Frontal cortex (tissue), 3 donors: ENCODE measurements at regions not wholly inside any gene's neighbourhood (a gene's known extent, or its start where the extent isn't known, plus 50 kb on each side); places are given as distances from the start of the nearest gene placed in this dataset.
"Not testable (repeated sequence)": the region's sequence is repeated elsewhere in the genome, so short reads cannot be mapped to it uniquely, and the experiment has no call there.

Experiments used
- DNase-seq, 2 donors: peaks; one replicate each; pipeline ENCODE4 v3.0.0; 2012; ENCODE audit warnings: low spot score in 2 of 2
- FAIRE-seq: peaks from 2 replicates; lab custom pipeline; 2012; peaks lifted over from hg19 to GRCh38; lab: Jason Lieb, UNC
- donor health status: control.
- donor health status: control.
- donor health status: control.

DNA sequence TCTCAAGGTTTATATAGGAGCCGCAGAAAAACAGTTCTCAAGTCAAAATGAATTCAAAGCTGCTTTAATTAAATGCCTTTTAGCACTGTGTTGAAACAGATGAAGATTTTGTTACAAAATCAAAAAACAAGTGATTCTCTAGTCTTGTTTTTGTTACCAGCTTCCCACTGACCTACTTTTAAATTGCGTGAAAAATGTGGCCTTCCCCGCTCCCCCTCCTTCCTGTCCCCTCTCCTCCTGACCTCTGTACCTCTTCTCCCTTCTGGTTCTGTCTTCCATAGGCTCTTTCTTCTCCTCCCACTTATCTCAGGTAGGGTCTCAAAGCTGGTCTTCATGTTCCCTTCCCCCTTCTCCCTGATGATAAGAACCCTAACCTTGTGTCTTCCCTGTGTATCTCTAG is 90.0 kb upstream of the MDM1 start:
- FAIRE-seq: no peak

DNA sequence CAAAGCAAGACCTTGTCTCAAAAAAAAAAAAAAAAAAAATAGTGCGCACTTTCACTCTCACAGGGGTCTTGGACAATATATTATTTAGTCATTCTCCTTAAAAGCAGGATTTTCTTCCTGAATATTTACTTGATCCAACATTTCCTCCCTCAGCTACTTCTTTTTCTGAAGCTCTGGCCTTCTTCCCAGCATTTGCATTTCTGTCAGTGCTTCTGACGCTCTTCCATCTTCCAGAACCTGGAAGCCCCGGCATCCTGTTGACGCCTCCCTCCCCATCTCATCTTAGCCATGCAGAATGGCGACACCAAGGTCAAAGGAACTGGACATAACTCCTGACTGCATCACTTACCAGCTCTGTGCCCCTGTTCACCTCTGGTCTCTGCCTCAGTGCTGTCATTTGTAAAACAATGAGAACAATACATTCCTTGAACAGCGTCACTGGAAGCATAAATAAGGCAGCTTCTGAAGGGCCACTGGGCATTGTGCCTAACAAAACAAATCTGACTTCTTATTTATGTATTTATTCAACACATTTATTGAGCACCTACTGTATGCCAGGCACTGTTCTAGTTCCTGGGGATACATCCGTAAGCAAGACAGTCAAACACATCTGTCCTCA is 90.9 kb upstream of the MDM1 start:
- FAIRE-seq: no peak
- DNase-seq: no peak

More for the DNA sequence above, 90.0 kb upstream of the MDM1 start:
- no peak for DNase-seq

GRCh38 chr12:68425998-68426397 is 93.8 kb upstream of the MDM1 start:
- no peak for DNase-seq
- FAIRE-seq: no peak

DNA sequence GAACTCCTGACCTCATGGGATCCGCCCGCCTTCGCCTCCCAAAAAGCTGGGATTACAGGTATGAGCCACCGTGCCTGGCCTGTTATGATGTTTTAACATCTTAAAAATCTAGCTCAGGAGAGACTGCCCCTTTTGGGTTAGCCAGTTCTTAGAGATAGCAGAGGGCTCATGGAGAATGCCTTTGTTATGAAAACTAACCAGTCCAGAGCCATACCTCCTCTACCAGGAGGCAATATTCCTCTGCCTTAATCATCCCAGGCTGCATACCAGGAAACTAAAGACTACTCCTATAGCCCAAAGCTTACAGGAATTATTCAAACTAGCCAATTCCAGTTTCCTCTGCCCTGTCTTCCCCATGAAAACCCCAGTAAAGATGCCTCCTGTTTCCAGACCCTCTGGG is 96.0 kb upstream of the MDM1 start:
- FAIRE-seq (no peak), DNase-seq (no peak)

GRCh38 chr12:68428724-68429501 is 96.8 kb upstream of the MDM1 start:
- FAIRE-seq: no peak

DNA sequence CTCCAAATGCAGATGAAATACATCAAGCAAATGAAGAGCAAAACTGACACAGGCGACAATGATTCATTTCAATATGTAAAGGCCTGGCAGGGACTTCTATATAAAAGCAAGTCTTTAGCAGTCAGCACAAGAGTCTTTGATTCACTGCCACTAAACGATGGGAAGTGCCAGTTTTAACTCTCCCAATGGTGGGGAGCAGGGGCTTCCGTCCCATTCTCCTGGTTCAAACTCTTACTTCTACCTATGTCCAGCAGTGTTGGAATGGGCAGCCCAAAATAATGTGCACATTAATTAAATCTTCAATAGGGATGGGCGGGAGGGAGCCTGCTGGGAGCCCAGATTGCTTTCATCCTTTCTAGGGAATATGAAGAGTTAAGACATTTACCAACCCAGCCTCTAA is 97.5 kb upstream of the MDM1 start:
- no peak for FAIRE-seq

More at GRCh38 chr12:68428724-68429501, 96.8 kb upstream of the MDM1 start:
- DNase-seq: no peak

DNA sequence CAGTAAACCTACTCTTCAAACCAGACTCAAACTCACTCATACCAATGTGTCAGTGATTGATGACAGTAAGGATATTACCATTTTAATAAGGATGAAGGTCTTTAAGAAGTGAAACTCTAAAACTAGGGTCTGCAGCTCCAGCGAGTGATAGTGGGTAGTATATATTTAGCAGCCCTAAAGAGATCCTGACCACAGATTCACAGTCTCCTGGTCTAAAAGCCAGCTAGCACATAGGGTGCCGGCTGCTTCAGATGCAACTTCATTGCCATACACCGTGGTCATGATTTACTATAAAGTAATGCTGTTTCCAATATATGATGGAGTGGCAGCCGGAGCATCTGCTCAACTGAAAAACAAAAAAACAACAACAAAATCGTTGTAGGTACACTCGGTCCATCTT is 99.6 kb upstream of the MDM1 start:
- FAIRE-seq (no peak), DNase-seq (no peak)

More for the DNA sequence above, 97.5 kb upstream of the MDM1 start:
- DNase-seq: no peak

GRCh38 chr12:68432622-68433021 is 100.5 kb upstream of the MDM1 start:
- FAIRE-seq (no peak), DNase-seq (no peak)

- DNase-seq (no peak), FAIRE-seq (no peak)
Measured at GRCh38 chr12:68434391-68435298, 102.5 kb upstream of the MDM1 start.

DNA sequence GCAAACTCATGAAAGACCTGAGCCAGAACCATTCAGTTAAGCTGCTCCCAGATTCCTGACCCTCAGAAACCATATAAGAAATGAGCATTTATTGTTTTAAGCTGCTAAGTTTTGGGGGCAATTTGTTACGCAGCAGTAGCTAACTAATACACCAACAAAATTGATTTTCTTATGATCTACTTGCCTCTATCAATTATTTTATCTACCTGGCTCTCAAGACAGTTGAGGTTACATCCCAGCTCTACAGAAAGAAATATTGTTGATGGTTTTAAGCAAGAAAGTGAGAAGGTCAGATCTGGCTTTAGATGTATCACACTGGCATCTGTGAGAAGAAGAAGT is 103.1 kb upstream of the MDM1 start:
- DNase-seq (no peak), FAIRE-seq (no peak)

- no peak for DNase-seq
- FAIRE-seq: no peak
Measured at GRCh38 chr12:68435816-68436215, 103.7 kb upstream of the MDM1 start.

- FAIRE-seq (no peak), DNase-seq (no peak)
Measured at GRCh38 chr12:68438601-68439000, 106.4 kb upstream of the MDM1 start.

GRCh38 chr12:68439368-68440045 is 107.3 kb upstream of the MDM1 start:
- DNase-seq (no peak), FAIRE-seq (no peak)

- DNase-seq: no peak
- no peak for FAIRE-seq
Measured at GRCh38 chr12:68440068-68440581, 108.0 kb upstream of the MDM1 start.

- DNase-seq: no peak
- no peak for FAIRE-seq
Measured at GRCh38 chr12:68441167-68441566, 109.0 kb upstream of the MDM1 start.

- not testable (repeated sequence) for DNase-seq, FAIRE-seq
Measured at GRCh38 chr12:68442353-68442972, 110.3 kb upstream of the MDM1 start.

DNA sequence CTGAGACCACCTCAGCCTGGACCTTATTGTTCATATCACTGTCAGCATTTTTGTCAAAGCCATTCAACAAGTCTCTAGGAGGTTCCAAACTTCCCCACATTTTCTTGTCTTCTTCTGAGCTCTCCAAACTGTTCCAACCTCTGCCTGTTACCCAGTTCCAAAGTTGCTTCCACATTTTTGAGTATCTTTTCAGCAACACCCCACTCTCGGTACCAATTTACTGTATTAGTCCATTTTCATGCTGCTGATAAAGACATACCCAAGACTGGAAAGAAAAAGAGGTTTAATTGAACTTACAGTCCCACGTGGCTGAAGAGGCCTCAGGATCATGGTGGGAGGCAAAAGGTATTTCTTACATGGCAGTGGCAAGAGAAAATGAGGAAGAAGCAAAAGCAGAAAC is 111.5 kb upstream of the MDM1 start:
- FAIRE-seq, DNase-seq: not testable (repeated sequence)

DNA sequence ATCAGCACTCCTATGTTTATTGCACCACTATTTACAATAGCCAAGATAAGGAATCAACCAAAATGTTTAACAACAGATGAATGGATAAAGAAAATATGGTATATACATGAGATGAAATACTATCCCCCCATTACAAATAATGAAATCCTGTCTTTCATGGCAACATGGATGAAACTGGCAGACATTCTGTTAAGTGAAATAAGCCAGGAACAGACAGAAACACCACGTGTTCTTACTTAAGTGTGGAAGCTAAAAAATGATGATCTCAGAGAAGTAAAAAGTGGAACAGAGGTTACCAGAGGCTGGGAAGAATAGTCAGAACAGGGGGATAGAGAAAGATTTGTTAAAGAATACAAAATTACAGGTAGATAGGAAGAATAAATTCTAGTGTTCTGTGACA is 113.7 kb upstream of the MDM1 start:
- DNase-seq (no peak), FAIRE-seq (no peak)

DNA sequence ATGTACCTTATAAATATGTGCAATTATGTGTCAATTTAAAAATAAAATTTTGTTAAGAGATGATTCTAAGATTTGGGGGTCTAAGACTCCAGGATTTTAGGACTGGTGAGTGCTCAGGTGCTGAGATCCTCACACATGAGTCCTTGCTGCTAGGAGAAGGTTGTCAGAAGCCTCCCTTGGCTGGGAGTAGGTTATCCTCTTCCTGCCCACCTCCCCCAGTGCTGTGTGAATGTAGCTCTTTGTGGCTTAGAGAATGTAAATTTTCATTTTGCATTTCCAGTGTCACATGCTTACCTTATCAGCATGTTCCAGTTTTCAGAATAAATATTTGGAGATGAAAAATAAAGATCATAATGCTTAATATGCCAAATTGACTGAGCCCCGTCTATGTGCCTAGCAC is 114.2 kb upstream of the MDM1 start:
- DNase-seq (no peak), FAIRE-seq (no peak)
